IgD-negative memory B cell (primary cell): ENCODE measurements at regions not wholly inside any gene's neighbourhood (a gene's known extent, or its start where the extent isn't known, plus 50 kb on each side); places are given as distances from the start of the nearest gene placed in this dataset.

Experiments
- H3K27ac Mint-ChIP-seq, 3 donors: one replicate each; pipeline ENCODE4 v1.8.0; 2020 to 2022; ENCODE audit warnings: mild to moderate bottlenecking in 3 of 3, mixed read lengths in 3 of 3, moderate library complexity in 1 of 3
- H3K27me3 Mint-ChIP-seq: one replicate; pipeline ENCODE4 v1.8.0; 2021; ENCODE audit warnings: mixed read lengths
- H3K36me3 Mint-ChIP-seq: one replicate; pipeline ENCODE4 v1.8.0; 2020; ENCODE audit warnings: mild to moderate bottlenecking, mixed read lengths
- H3K4me1 Mint-ChIP-seq, 3 donors: one replicate each; pipeline ENCODE4 v1.8.0; 2020 to 2022; ENCODE audit warnings: mixed read lengths in 3 of 3, mild to moderate bottlenecking in 1 of 3
- H3K4me3 Mint-ChIP-seq, 4 donors: one replicate each; pipeline ENCODE4 v1.8.0; 2020 to 2022; ENCODE audit warnings: mild to moderate bottlenecking in 4 of 4, mixed read lengths in 4 of 4, moderate library complexity in 3 of 4
- H3K9me3 Mint-ChIP-seq, 3 donors: one replicate each; pipeline ENCODE4 v1.8.0; 2020 to 2021; ENCODE audit warnings: mixed read lengths in 3 of 3, mild to moderate bottlenecking in 1 of 3

DNA sequence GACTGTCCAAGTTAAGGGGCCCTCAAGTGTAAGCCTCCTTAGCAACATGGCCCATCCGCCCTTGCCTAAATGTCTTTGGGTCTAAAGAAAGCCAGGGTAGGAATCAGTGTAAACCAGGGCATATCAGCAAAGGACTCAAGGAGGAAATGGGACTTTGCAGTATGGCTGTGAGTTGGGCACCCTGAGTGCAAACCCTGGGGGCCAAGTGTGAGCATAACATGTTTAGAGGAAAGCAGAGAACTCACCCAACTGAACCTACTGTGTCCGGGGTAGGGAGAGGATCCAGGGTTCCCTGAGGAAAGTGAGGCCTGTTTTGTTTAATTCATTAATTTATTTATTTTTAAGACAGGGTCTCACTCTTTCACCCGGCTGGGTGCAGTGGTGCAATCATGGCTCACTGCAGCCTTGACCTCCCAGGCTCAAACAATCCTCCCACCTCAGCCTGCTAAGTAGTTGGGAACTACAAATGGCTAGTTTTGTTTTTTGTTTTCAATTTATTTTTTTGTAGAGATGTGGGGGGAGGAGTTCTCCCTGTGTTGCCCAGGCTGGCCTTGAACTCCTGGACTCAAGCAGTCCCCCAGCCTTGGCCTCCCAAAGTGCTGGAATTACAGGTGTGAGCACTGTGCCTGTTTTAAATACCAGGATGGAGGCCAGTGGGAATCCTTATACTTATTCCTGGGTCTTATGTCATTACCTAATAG is 51.0 kb upstream of the ACTR3 start:
- Mint-ChIP-seq H3K27ac (no peak overlapping the region), H3K4me1 (peaks cover 0 to 3% (median 0%) of the 10 kb centered on the region in 3 donors), H3K36me3 (peaks cover 10% of the 10 kb centered on the region), H3K9me3 (peaks cover 0 to 1% (median 0%) of the 10 kb centered on the region in 3 donors), H3K27me3 (no peaks in the 10 kb centered on the region), H3K4me3 (peak overlapping the region in 1 of 4 donors; percentile 10)

DNA sequence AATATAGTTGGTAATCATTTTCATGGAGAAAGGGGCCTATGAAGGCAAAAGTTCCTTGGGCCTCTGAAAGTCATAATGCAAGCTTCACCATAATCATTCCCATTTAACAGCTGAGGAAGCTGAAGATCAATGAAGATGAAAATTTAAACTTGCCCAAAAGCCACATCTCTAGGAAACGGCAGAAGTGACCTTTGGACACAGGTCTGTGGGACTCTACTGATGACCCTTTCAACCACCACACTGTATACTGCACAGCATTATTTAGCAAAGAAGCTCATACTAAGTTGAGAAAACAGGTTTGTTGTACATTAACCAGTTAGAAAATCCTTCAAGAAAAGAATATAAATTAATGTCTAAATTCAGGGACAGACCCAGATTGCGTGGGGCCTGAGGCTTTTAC is 51.6 kb upstream of the ACTR3 start:
- Mint-ChIP-seq H3K27ac (no peak overlapping the region), H3K4me3 (no peak overlapping the region), H3K36me3 (peaks cover 10% of the 10 kb centered on the region)

DNA sequence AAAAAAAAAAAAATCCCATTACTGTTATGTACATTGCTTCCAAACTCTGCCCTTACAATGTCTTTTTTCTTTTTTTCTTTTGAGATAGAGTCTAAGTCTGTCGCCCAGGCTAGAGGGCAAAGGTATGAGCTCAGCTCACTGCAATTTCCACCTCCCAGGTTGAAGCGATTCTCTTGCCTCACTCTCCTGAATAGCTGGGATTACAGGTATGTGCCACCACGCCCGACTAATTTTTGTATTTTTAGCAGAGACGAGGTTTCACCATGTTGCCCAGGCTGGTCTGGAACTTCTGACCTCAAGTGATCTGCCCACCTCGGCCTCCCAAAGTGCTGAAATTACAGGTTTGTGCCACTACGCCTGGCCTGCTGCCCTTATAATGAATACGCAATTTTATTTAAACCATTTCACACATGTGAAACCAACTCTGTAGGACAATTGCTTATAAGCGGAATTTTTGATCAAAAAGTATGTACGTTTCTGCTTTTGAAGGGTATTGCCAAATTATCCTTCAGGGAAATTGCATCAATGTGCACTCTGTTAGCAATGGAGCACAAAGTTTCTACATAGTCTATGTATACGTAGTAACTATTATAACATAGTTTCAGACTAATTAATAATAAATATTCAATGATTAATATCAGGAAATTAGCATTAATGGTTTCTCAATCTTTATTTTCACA is 55.7 kb upstream of the ACTR3 start:
- Mint-ChIP-seq H3K27ac (no peak overlapping the region), H3K4me1 (peaks cover 2 to 3% (median 3%) of the 10 kb centered on the region in 3 donors), H3K4me3 (no peak overlapping the region), H3K36me3 (peaks cover 4% of the 10 kb centered on the region), H3K27me3 (no peaks in the 10 kb centered on the region), H3K9me3 (no peaks in the 10 kb centered on the region)

More for the DNA sequence above, 51.6 kb upstream of the ACTR3 start:
- Mint-ChIP-seq H3K9me3 (peaks cover 0 to 1% (median 0%) of the 10 kb centered on the region in 3 donors), H3K4me1 (peaks cover 0 to 3% (median 0%) of the 10 kb centered on the region in 3 donors), H3K27me3 (no peaks in the 10 kb centered on the region)

DNA sequence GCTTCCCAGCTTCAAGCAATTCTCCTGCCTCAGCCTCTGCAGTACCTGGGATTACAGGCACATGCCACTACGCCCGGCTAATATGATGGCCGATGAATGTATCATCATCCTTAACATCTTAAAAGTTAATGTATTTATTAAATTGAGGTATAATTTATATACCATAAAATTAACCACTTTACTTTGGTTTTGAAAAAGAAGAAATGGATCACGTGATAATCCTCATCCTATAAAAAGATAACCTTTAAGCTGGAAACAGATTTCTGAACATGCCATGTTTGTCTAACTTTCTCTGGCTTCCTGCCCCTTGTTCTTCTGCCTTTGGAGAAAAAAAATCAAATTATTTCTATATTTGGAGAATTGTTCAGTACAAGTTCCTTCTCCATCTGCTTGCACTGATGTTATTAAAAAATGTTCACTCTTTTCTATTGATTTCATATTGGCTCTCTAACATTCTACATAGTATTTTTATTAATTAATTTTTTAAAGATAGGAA is 57.0 kb upstream of the ACTR3 start:
- peaks cover 6% of the 10 kb centered on the region for H3K36me3 Mint-ChIP-seq
- H3K9me3 Mint-ChIP-seq: no peaks in the 10 kb centered on the region
- H3K4me3 Mint-ChIP-seq: no peak overlapping the region
- no peaks in the 10 kb centered on the region for H3K27me3 Mint-ChIP-seq
- H3K27ac Mint-ChIP-seq: no peak overlapping the region
- peaks cover 2 to 3% (median 3%) of the 10 kb centered on the region in 3 donors for H3K4me1 Mint-ChIP-seq

GRCh38 chr2:113831161-113831560 is 58.7 kb upstream of the ACTR3 start:
- H3K4me3 Mint-ChIP-seq: no peak overlapping the region
- no peaks in the 10 kb centered on the region for H3K27me3 Mint-ChIP-seq
- peaks cover 11% of the 10 kb centered on the region for H3K36me3 Mint-ChIP-seq
- peaks cover 0 to 3% (median 2%) of the 10 kb centered on the region in 3 donors for H3K4me1 Mint-ChIP-seq
- H3K9me3 Mint-ChIP-seq: peaks cover 0 to 3% (median 0%) of the 10 kb centered on the region in 3 donors
- no peak overlapping the region for H3K27ac Mint-ChIP-seq

- Mint-ChIP-seq H3K27me3 (no peaks in the 10 kb centered on the region), H3K4me3 (no peak overlapping the region), H3K27ac (peak overlapping the region in 1 of 3 donors; percentile 28), H3K9me3 (peaks cover 0 to 3% (median 0%) of the 10 kb centered on the region in 3 donors), H3K36me3 (peaks cover 11% of the 10 kb centered on the region), H3K4me1 (peaks cover 0 to 3% (median 2%) of the 10 kb centered on the region in 3 donors)
Observed at GRCh38 chr2:113829761-113830160, 60.1 kb upstream of the ACTR3 start.

DNA sequence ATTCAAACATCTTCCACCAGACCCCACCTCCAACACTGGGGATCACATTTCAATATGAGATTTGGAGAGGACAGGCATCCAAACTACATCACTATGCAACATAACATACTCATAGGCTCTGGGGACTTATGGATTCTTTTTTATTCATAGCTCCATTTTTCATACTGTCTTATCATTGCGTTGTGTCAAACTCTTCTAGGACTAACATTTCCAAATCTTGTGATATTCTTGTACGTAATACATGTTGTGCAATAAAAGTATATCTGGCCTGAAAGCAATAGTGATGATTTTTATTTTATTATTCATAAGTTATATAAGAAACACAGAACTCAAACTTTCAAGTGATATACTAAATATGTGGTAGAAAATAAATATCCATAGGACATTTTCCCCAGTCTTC is 60.6 kb upstream of the ACTR3 start:
- Mint-ChIP-seq H3K27me3 (no peaks in the 10 kb centered on the region), H3K36me3 (peaks cover 11% of the 10 kb centered on the region), H3K4me1 (peaks cover 0 to 3% (median 2%) of the 10 kb centered on the region in 3 donors), H3K4me3 (no peak overlapping the region), H3K9me3 (peaks cover 0 to 3% (median 0%) of the 10 kb centered on the region in 3 donors), H3K27ac (peak overlapping the region in 1 of 3 donors; percentile 28)

GRCh38 chr2:113828049-113828742 is 61.7 kb upstream of the ACTR3 start:
- H3K4me1 Mint-ChIP-seq: peaks cover 0 to 3% (median 2%) of the 10 kb centered on the region in 3 donors
- H3K27ac Mint-ChIP-seq: no peak overlapping the region
- H3K36me3 Mint-ChIP-seq: peaks cover 11% of the 10 kb centered on the region
- no peaks in the 10 kb centered on the region for H3K27me3 Mint-ChIP-seq
- no peak overlapping the region for H3K4me3 Mint-ChIP-seq
- H3K9me3 Mint-ChIP-seq: peaks cover 0 to 3% (median 0%) of the 10 kb centered on the region in 3 donors

DNA sequence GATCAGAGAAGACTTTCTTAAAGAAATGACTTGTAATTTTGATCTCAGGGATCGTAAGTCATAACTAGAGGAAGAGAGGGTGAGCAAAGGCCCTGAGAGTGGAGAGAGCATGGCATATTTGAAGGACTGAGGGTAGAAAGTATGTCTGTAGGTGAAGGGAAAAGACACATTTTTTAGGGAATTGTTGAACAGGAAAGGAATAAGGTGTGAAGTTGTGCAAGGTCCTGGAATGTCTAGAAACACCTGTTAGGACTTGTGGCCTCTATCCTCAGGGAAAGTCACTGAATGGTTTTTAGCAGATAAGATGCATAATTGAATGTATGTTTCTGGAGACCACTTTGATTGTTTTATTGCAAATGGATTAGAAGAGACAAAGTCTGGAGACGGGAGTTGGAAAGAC is 62.5 kb upstream of the ACTR3 start:
- Mint-ChIP-seq H3K4me1 (peaks cover 0 to 3% (median 2%) of the 10 kb centered on the region in 3 donors), H3K9me3 (peaks cover 0 to 3% (median 0%) of the 10 kb centered on the region in 3 donors), H3K36me3 (peaks cover 11% of the 10 kb centered on the region), H3K4me3 (no peak overlapping the region), H3K27ac (no peak overlapping the region), H3K27me3 (no peaks in the 10 kb centered on the region)

DNA sequence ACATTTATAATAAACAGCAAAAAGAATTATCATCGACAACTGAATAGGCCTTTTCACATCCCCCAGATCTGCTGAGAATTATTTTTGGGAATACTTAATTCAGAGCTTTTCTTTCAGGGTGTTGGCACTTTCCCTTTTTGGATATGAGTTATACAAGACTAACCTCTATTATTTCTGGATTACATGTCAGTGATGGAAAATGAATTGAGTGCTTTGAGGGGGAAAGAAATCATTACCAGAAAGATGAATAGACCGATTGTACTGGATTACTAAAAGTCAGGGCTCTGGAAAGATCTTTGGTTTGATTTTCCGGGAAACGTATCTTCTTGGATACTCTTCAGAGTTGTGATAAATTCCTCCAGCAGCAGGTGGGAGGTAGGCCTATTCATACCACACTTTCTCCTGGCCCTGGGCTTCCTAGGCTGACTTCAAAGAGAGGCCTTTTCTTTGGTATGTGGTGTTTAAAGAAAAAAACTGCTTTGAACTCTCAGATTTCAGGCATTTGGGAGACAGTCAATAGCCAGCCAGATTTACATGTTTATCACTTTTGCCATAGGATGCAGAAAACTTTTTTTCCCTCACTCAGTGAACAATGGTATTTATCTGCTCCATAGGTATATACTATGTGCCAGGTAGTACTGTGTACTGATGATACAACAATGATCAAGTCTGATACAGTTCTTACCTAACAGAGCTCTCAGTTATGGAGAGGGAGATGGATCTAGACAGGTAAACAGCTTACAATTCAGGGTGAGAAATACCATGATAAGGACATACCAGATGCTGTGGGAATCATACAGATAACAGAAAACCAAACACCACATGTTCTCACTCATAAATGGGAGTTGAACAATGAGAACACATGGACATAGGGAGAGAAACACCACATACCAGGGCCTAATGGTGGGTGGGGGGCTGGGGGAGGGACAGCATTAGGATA is 63.3 kb upstream of the ACTR3 start:
- Mint-ChIP-seq H3K27me3 (no peaks in the 10 kb centered on the region), H3K4me1 (peaks cover 0 to 4% (median 2%) of the 10 kb centered on the region in 3 donors), H3K9me3 (peaks cover 0 to 3% (median 0%) of the 10 kb centered on the region in 3 donors), H3K36me3 (peaks cover 8% of the 10 kb centered on the region), H3K4me3 (no peak overlapping the region), H3K27ac (peak overlapping the region in 1 of 3 donors; percentile 47)

DNA sequence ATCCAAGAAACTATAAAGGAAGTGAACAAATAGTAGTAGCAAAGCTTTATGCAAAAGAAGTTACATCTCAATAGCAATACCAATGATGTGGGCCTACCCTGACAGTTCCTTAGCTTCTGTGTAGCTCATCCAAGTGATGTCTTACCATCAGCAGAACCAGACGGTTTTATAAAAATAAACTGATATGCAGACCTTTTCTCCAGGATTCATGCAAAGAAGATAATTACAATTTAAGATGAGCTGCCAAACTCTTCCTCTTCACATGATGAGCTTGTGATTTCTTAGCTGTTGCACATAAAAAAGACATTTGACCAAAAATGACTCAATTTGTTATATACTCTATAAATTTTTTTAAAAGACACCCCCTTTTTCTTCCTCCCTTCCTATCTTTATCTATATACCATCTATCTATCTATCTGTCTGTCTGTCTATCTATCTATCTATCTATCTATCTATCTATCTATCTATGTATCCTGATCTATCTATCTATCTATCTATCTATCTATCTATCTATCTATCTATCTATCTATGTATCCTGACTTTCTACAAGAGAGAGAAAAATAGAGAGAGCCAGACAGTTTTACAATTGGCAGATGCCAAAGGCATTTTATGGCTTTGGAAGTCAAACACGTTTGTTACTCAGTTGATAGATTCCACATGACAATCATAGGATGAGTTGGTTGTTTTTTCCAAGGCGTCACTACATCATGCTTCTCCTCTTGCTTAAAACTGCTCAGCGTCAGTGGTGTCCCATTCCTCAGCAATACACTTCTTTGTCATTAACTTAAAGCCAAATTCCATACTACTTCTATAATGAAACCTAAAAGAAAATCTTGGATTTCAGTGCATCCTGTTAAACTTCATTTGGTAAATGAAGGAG is 65.9 kb upstream of the ACTR3 start:
- Mint-ChIP-seq H3K4me1 (peaks cover 0 to 2% (median 0%) of the 10 kb centered on the region in 3 donors), H3K4me3 (no peak overlapping the region), H3K27me3 (no peaks in the 10 kb centered on the region), H3K36me3 (peaks cover 5% of the 10 kb centered on the region), H3K9me3 (peaks cover 0 to 3% (median 0%) of the 10 kb centered on the region in 3 donors), H3K27ac (no peak overlapping the region)

- Mint-ChIP-seq H3K27ac (no peak overlapping the region), H3K4me3 (no peak overlapping the region), H3K4me1 (peaks cover 0 to 2% (median 0%) of the 10 kb centered on the region in 3 donors), H3K36me3 (peaks cover 3% of the 10 kb centered on the region), H3K27me3 (no peaks in the 10 kb centered on the region), H3K9me3 (no peaks in the 10 kb centered on the region)
Observed at GRCh38 chr2:113822087-113822815, 65.8 kb upstream of the SLC35F5 start.
